OCI-LY3 (cell line): ENCODE measurements at regions not wholly inside any gene's neighbourhood (a gene's known extent, or its start where the extent isn't known, plus 50 kb on each side); places are given as distances from the start of the nearest gene placed in this dataset.

Source experiments
- EZH2phosphoT487 ChIP-seq: fragments of 200-600 bp; shearing (Covaris generic); IDR thresholded peaks from 2 replicates; pipeline ENCODE4 v1.6.1; 2018; ENCODE audit warnings: antibody characterized with exemption, mixed run types, low read depth
- TF ChIP-seq, protein P1 (sequence below): fragments of 200-600, 300-600 bp; sonication (generic); IDR thresholded peaks from 2 replicates; pipeline ENCODE4 v1.5.1; 2014; ENCODE audit warnings: antibody characterized with exemption, low read length, low read depth

DNA sequence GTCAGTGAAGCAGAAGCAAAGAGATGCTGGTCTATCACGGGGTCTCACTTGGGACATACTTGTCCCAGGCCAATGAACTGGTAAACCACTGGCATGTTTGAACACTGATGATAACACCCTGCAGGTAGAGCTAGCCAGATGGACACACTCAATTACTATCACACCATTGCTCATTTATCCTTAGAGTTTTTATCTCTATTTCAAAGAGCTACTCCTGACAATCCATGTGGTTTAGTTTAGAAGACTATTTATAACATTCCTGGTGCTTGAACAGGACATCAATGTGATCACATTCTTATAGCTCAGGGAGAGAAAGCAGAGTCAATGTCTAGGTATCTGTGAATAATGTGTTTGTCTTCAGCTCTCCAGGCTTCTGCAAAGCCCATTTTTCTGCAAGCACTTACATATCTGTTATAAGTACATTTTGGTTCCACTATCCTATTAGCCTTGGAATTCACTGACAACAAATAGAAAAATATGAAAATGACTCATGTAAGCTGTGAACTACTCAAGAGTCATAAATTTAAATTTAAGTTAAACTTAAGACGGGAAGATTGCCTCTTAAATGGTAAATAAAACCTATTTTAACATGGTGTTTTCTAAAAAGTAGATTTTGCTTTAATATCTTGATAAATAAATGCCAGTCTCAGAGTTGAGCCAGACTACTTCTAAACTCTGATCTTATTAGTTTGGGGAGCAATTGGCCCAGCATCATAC is 106.7 kb upstream of the MBL2 start:
- TF ChIP-seq, protein P1, sequence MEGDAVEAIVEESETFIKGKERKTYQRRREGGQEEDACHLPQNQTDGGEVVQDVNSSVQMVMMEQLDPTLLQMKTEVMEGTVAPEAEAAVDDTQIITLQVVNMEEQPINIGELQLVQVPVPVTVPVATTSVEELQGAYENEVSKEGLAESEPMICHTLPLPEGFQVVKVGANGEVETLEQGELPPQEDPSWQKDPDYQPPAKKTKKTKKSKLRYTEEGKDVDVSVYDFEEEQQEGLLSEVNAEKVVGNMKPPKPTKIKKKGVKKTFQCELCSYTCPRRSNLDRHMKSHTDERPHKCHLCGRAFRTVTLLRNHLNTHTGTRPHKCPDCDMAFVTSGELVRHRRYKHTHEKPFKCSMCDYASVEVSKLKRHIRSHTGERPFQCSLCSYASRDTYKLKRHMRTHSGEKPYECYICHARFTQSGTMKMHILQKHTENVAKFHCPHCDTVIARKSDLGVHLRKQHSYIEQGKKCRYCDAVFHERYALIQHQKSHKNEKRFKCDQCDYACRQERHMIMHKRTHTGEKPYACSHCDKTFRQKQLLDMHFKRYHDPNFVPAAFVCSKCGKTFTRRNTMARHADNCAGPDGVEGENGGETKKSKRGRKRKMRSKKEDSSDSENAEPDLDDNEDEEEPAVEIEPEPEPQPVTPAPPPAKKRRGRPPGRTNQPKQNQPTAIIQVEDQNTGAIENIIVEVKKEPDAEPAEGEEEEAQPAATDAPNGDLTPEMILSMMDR = no peak
- no peak for TF ChIP-seq EZH2phosphoT487
